ENCODE measurements at regions not wholly inside any gene's neighbourhood (a gene's known extent, or its start where the extent isn't known, plus 50 kb on each side); places are given as distances from the start of the nearest gene placed in this dataset.
A peak's percentile ranks its signal among the peaks of the same experiment; 100 is the strongest.

DNA sequence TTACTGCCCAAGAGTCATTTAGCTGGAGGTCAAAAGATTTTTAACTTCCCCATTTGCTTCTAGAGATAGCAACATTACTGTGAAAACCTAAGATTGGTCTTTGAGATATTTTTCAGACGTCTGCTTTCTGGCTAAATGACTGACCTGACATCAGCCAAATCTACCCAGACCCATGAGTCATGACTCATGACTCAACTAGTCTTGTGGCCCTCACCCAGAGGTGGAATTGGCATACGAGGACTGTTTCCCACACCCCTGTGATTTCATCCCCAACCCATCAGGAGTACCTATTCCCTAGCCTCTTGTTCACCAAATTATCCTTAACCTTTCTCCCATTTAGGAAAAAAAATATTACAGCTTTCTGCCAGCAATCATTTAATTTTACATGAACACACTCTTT, 641.6 kb downstream of the CDY2B start:
- Histone ChIP-seq H3K4me1 (replicated peaks in 1 of 2) (no peaks in the 10 kb centered on the region), H3K36me3 (replicated peaks in 1 of 2) (no peaks in the 10 kb centered on the region), H3K27ac (no peak overlapping the region), H3K4me3 (no peak overlapping the region), H3K9me3 (replicated peaks in 1 of 3) (no peaks in the 10 kb centered on the region), H3K27me3 (no peaks in the 10 kb centered on the region)
- DNase-seq = peak in 1 of 7 donors; percentile 13
- 19 to 24% methylated on average over 2 of the region's 2 CpGs; no CpG with 5 or more reads in 2 of the 4 donors for WGBS, 4 donors
- intact Hi-C loops (cut with DNase I) = no loop called here
- TF ChIP-seq CTCF (IDR thresholded peaks at IDR 0.05) (no peak), POLR2A (IDR thresholded peaks at IDR 0.05) (no peak)

- no peak for TF ChIP-seq POLR2A (IDR thresholded peaks at IDR 0.05)
- TF ChIP-seq CTCF (IDR thresholded peaks at IDR 0.05) = no peak
- Histone ChIP-seq H3K36me3 (replicated peaks in 1 of 2) (no peaks in the 10 kb centered on the region), H3K9me3 (replicated peaks in 1 of 3) (no peaks in the 10 kb centered on the region), H3K27ac (no peak overlapping the region), H3K4me1 (replicated peaks in 1 of 2) (no peaks in the 10 kb centered on the region), H3K4me3 (no peak overlapping the region), H3K27me3 (no peaks in the 10 kb centered on the region)
- 61 to 79% methylated on average over 2 of the region's 2 CpGs; no CpG with 5 or more reads in 2 of the 4 donors for WGBS, 4 donors
- intact Hi-C loops (cut with DNase I) = no loop called here
- DNase-seq = no peak
These were observed 644.3 kb downstream of the CDY2B start for GRCh38 chrY:17235769-17236168.

DNA sequence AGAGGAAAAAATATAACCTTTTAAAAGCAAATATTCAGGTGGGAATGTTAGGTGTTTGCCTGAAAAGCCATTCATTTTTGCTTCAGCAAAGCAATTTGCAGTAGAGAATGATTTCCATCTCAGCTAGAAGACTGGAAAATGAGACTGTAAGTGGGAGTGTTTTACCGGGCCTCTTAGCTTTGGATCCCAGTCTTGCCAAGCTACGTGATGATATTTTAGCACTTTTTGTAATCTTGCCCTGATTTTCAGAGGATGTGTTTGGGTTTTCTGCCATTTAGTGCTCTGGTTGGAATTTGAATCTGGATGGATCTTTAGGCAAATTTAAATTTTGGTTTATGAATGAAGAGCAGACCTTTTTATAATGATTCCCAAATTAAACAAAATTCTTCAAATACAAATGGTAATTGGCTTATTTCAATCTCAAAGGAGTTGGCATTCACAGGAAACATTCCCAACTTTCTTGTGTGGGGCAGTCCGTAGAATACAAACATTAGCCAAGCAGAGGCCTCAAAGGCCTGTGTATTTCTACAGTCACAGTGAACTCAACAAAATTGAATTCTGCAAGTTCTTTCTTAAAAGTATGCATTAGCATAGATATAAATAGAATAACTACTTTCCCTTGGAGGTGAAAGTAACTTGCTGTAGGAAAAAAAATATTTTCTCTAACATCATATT, 646.4 kb downstream of the CDY2B start:
- Histone ChIP-seq H3K4me1 (replicated peaks in 1 of 2) (no peaks in the 10 kb centered on the region), H3K27ac (no peak overlapping the region), H3K4me3 (no peak overlapping the region), H3K27me3 (no peaks in the 10 kb centered on the region), H3K9me3 (replicated peaks in 1 of 3) (no peaks in the 10 kb centered on the region), H3K36me3 (replicated peaks in 1 of 2) (no peaks in the 10 kb centered on the region)
- intact Hi-C loops (cut with DNase I) = no loop called here
- TF ChIP-seq CTCF (IDR thresholded peaks at IDR 0.05) (no peak), POLR2A (IDR thresholded peaks at IDR 0.05) (no peak)
- DNase-seq = no peak
- 63 to 65% methylated on average over 3 of the region's 3 CpGs; no CpG with 5 or more reads in 2 of the 4 donors for WGBS, 4 donors

DNA sequence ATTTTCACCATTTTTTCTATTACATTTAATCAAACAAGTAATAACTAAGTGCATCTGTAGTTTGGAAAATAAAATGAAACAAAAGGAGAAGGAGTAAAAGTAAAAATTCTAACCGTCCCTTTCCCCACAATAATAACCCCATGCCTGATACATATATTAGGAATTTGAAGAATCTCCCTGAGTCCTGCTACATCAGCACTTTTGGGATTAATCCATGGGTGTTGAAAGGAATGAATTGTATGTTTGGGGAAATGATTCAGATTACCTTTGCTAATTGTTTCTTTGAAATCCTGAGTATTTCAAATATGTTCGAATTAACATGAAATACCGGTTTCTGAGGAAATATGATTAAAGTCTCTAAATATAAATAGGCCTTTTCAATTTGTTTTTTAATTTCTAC, 648.0 kb downstream of the CDY2B start:
- no peaks in the 10 kb centered on the region for H3K36me3 ChIP-seq (replicated peaks in 1 of 2)
- DNase-seq = no peak
- no peak overlapping the region for H3K4me3 ChIP-seq
- H3K27me3 ChIP-seq = no peaks in the 10 kb centered on the region
- H3K9me3 ChIP-seq (replicated peaks in 1 of 3) = no peaks in the 10 kb centered on the region
- H3K27ac ChIP-seq = no peak overlapping the region
- intact Hi-C loops (cut with DNase I) = no loop called here
- WGBS, 4 donors = 66 to 74% methylated on average over 3 of the region's 3 CpGs; no CpG with 5 or more reads in 2 of the 4 donors
- TF ChIP-seq CTCF (IDR thresholded peaks at IDR 0.05) (no peak), POLR2A (IDR thresholded peaks at IDR 0.05) (no peak)
- H3K4me1 ChIP-seq (replicated peaks in 1 of 2) = no peaks in the 10 kb centered on the region
